ENCODE measurements at regions not wholly inside any gene's neighbourhood (a gene's known extent, or its start where the extent isn't known, plus 50 kb on each side); places are given as distances from the start of the nearest gene placed in this dataset.

GRCh38 chr4:19151684-19152083, 1100.0 kb upstream of the SLIT2 start:
- DNase-seq (ENCODE audit: low read depth), result no peak

DNA sequence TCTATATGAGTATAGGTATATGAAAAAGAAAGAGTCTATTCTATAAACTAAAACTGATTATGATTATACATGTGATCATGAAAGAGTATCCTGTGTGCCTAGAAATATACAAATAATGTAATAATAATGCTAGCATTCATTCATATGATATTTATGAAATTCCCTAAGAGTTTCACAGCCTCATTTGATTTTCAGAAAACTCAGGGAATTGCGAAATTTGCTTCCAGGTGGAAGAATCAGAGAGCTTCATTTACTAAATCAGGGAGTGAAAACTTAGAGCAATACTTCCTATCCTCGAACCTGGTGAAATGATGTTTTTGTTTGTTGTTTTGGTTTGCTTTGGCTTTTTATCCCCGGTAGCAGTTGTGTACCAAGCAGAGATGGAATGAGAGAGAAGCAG, 1105.7 kb upstream of the SLIT2 start:
- no peak for DNase-seq (ENCODE audit: low read depth)

- no peak for DNase-seq (ENCODE audit: low read depth)
Measured at GRCh38 chr4:19135895-19136633, 1114.5 kb upstream of the LCORL start.

GRCh38 chr4:19134685-19135084, 1113.1 kb upstream of the LCORL start:
- no peak for DNase-seq (ENCODE audit: low read depth)

DNA sequence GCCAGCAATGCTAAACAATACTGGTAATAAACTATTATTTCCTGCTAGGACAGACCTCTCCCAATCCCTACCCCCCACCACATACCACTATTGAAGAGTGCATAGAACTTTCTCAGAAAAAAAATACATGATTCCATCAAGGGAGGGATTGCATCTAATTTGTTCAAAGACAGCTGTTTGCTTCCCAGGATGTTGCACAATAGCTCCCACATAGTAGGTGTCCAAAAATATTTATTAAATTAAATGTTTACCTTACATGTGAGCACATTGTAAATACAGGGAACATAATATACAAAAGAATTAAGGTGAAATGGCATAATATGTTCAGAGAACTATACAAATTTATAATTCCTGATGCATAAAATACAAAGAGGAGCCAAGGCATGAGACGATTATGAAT, 1111.8 kb upstream of the LCORL start:
- no peak for DNase-seq (ENCODE audit: low read depth)

GRCh38 chr4:19130866-19131265, 1109.3 kb upstream of the LCORL start:
- no peak for DNase-seq (ENCODE audit: low read depth)

DNA sequence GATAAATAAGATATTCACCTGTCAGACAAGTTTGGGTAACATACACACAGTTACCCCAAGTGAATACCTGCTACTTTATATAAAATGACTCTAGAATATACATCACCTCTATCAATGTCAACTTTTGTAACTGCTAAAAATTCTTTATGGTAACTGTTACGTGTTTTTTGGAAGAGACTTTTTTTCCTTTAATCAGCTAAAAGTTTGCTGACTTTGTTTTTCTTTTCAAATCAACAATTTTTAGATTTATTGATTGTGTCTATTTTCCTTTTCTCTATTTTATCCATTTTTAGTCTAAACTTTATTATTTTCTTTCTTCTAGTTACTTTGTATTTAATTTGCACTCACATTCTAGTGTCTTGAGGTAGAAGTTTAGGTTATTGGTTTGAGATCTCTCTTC, 1106.6 kb upstream of the LCORL start:
- no peak for DNase-seq (ENCODE audit: low read depth)

DNA sequence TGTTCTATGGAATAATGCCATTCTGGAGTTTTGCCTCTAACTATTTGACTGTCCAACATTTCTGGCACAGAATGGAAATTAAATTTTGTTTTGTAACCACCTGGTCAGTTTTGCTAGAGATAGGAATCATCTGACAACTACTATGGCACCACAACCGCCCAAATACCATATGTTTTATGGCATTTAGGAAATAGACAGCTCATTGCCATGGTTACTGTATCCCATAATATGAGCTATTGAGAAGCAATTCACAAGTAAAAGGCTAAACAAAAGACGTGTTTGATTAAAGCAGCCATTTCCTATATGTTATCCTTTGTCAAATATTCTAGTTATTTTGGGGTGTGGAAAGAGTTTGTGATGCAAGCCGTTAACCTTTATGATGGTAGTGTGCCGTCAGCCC, 1105.3 kb upstream of the LCORL start:
- no peak for DNase-seq (ENCODE audit: low read depth)

DNA sequence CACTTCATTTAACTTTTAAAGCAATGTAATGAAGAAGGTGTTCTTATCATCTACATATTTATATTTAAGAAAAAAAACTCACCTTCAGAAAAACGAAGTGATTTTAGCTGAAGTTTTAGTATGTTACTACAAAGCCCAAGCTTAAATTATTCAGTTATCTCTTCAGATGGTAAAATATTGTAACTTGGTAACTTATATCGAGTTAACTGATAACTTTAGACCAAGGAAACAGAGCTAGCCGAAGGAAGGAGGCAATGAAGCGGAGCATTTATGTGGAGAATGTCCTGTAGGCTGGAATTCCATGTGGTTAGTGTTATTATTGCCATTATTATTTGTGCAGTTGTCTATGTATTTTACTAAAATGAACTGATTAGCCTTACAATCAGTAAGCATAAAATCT, 1102.1 kb upstream of the LCORL start:
- DNase-seq (ENCODE audit: low read depth), result no peak

- no peak for DNase-seq (ENCODE audit: low read depth)
Measured at GRCh38 chr4:19119904-19120560, 1098.5 kb upstream of the LCORL start.

DNA sequence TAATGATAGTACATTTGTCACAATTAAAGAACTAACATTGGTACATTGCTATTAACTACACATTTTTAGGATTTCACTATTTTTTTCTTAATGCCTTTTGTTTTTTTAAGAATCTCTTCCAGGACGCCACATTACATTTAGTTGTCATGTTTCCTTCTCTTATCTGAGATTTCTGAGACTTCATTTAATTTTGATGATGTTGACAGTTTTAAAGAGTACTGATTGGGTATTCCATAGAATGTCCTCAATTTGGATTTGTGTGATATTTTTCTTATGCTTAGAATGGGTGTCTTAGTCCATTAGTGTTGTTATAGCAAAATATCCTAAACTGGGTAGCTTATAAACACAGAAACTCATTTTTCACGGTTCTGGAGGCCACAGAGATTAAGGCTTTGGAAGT, 1095.5 kb upstream of the LCORL start:
- no peak for DNase-seq (ENCODE audit: low read depth)

GRCh38 chr4:19104176-19104575, 1082.6 kb upstream of the LCORL start:
- no peak for DNase-seq (ENCODE audit: low read depth)

- no peak for DNase-seq (ENCODE audit: low read depth)
Measured at GRCh38 chr4:19095491-19096046, 1074.0 kb upstream of the LCORL start.

GRCh38 chr4:19093951-19094350, 1072.4 kb upstream of the LCORL start:
- DNase-seq (ENCODE audit: low read depth), result no peak

- no peak for DNase-seq (ENCODE audit: low read depth)
Measured at GRCh38 chr4:19092797-19093196, 1071.2 kb upstream of the LCORL start.

DNA sequence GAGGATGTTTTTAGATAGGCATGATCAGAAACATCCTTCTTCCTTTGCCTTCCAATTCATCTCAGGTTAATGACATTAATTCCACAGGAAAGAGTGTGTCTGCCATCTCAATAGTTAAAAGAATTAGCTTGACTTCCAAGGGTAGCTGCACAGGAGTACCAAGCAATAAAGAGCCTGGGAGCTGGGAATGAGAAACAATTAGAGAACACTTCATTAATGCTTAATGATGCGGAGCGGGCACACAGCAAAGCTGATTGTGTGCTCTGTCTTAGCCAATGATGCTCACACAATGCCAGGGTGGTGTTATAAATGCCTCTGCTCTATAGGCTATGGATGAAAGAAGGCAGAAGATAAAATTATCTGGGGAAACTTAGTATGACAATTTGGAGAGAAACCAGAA, 1052.5 kb upstream of the LCORL start:
- no peak for DNase-seq (ENCODE audit: low read depth)

DNA sequence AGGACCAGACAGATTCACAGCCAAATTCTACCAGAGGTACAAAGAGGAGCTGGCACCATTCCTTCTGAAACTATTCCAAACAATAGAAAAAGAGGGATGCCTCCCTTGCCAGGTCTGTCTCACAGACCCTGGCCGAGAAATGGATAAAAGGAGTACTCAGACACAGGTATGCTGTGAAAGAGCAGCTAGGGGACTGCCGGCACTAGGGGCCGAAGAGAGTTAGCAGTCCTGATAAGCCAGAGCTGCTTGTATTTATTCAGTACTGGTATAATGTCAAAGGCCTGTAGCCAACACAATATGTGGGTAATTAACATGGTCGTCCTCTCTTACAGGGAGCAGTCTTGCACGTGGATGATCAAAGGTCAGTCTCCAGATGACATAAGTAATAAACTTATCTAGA, 1042.1 kb upstream of the LCORL start:
- DNase-seq (ENCODE audit: low read depth), result no peak

GRCh38 chr4:19054916-19055315, 1033.4 kb upstream of the LCORL start:
- no peak for DNase-seq (ENCODE audit: low read depth)

GRCh38 chr4:19051831-19052230, 1030.3 kb upstream of the LCORL start:
- no peak for DNase-seq (ENCODE audit: low read depth)

GRCh38 chr4:19047279-19047880, 1025.8 kb upstream of the LCORL start:
- no peak for DNase-seq (ENCODE audit: low read depth)

- DNase-seq (ENCODE audit: low read depth), result no peak
Measured at GRCh38 chr4:19039816-19040215, 1018.3 kb upstream of the LCORL start.

DNA sequence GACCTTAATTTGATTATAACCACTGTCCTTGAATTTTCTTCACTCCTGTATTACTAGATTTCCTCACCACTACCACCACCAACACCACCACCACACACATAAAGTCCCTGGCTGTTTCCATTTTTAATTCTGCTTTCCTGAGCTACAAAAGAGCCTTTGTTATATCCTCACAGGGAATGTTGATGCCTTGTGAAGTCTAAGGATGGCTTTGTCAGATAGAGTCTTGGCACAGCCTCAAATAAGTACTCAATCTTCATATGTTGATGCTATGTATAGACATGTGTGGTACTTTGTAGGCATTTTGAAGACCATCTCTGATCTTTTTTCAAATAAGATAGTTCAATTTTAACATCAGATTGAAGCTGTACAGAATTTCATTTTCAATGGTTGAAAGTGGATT, 1016.7 kb upstream of the LCORL start:
- no peak for DNase-seq (ENCODE audit: low read depth)

Measured in stimulated activated CD8-positive, alpha-beta memory T cell treated with anti-CD3 and anti-CD28 coated beads, Interleukin-15, amount 100 ng/mL, for 1 hour (primary cell).